NB4 (cell line): ENCODE measurements at regions not wholly inside any gene's neighbourhood (a gene's known extent, or its start where the extent isn't known, plus 50 kb on each side); places are given as distances from the start of the nearest gene placed in this dataset.

Experiments used
- CTCF ChIP-seq: IDR thresholded peaks from one replicate; pipeline ENCODE4 v1.5.1; 2012; ENCODE audit warnings: low read depth, low read length
- POLR2A ChIP-seq: IDR thresholded peaks from 2 replicates; pipeline ENCODE4 v1.6.1; 2011; ENCODE audit warnings: mild to moderate bottlenecking; ENCODE audit not compliant: insufficient read length; ENCODE audit errors: extremely low read depth

DNA sequence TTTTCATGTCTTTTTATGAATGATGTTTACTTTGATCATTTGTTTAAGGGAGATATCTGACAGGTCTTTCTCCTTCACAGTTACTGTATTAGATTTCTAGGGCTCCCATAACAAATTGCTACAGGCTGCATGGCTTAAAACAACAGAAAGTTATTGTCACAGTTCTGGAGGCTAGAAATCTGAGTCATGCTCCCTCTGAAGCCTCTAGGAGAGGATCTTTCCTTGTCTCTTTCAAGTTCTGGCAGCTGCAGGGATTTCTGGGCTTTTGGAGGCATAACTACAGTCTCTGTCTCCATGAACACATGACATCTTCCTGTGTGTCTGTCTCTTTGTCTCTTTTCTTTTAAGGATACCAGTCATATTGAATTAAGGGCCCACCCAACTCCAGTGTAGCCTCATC is 557.3 kb upstream of the SEMA6A start:
- TF ChIP-seq CTCF (no peak), POLR2A (no peak)
